GM21576 (cell line): ENCODE measurements at regions not wholly inside any gene's neighbourhood (a gene's known extent, or its start where the extent isn't known, plus 50 kb on each side); places are given as distances from the start of the nearest gene placed in this dataset.
"Not testable (repeated sequence)": the region's sequence is repeated elsewhere in the genome, so short reads cannot be mapped to it uniquely, and the experiment has no call there.

ENCODE experiments used
- ATAC-seq: cut with Tn5 transposase; IDR thresholded peaks from one replicate; pipeline ENCODE4 v1.9.1; 2021; ENCODE audit warnings: mild to moderate bottlenecking, moderate library complexity; ENCODE audit not compliant: unreplicated experiment

GRCh38 chr4:170849969-170850368 lies 760.2 kb upstream of the AADAT start:
- peak; percentile 60 for ATAC-seq

GRCh38 chr4:170827562-170828274 lies 738.0 kb upstream of the AADAT start:
- ATAC-seq: no peak

GRCh38 chr4:170818786-170819185 lies 729.0 kb upstream of the AADAT start:
- no peak for ATAC-seq

GRCh38 chr4:170805352-170805751 lies 715.6 kb upstream of the AADAT start:
- no peak for ATAC-seq

- no peak for ATAC-seq
Measured at GRCh38 chr4:170804930-170805329, 715.2 kb upstream of the AADAT start.

- ATAC-seq: no peak
Measured at GRCh38 chr4:170803492-170803891, 713.7 kb upstream of the AADAT start.

- ATAC-seq: no peak
Measured at GRCh38 chr4:170801771-170802170, 712.0 kb upstream of the AADAT start.

GRCh38 chr4:170794525-170794924 lies 704.8 kb upstream of the AADAT start:
- no peak for ATAC-seq

GRCh38 chr4:170788540-170789051 lies 698.8 kb upstream of the AADAT start:
- ATAC-seq: not testable (repeated sequence)

GRCh38 chr4:170777663-170778062 lies 687.9 kb upstream of the AADAT start:
- ATAC-seq: no peak

- ATAC-seq: no peak
Measured at GRCh38 chr4:170776983-170777382, 687.2 kb upstream of the AADAT start.

- no peak for ATAC-seq
Measured at GRCh38 chr4:170775851-170776250, 686.1 kb upstream of the AADAT start.

- no peak for ATAC-seq
Measured at GRCh38 chr4:170773709-170774273, 684.0 kb upstream of the AADAT start.

- ATAC-seq: no peak
Measured at GRCh38 chr4:170772429-170772828, 682.7 kb upstream of the AADAT start.

- no peak for ATAC-seq
Measured at GRCh38 chr4:170770664-170771063, 680.9 kb upstream of the AADAT start.

GRCh38 chr4:170769862-170770261 lies 680.1 kb upstream of the AADAT start:
- no peak for ATAC-seq

GRCh38 chr4:170758988-170759387 lies 669.2 kb upstream of the AADAT start:
- no peak for ATAC-seq

- ATAC-seq: no peak
Measured at GRCh38 chr4:170750519-170750918, 660.8 kb upstream of the AADAT start.

- no peak for ATAC-seq
Measured at GRCh38 chr4:170748975-170749374, 659.2 kb upstream of the AADAT start.

GRCh38 chr4:170743633-170744032 lies 653.9 kb upstream of the AADAT start:
- ATAC-seq: no peak

GRCh38 chr4:170741856-170742255 lies 652.1 kb upstream of the AADAT start:
- no peak for ATAC-seq

- no peak for ATAC-seq
Measured at GRCh38 chr4:170736710-170737109, 647.0 kb upstream of the AADAT start.

- ATAC-seq: no peak
Measured at GRCh38 chr4:170729897-170730296, 640.1 kb upstream of the AADAT start.
